H9 (cell line): ENCODE measurements at regions not wholly inside any gene's neighbourhood (a gene's known extent, or its start where the extent isn't known, plus 50 kb on each side); places are given as distances from the start of the nearest gene placed in this dataset.

Experiments used
- DNase-seq: peaks from one replicate; pipeline ENCODE4 v3.0.0-alpha.2; 2017
- H2AFZ ChIP-seq: one replicate; pipeline ENCODE4 v1.6.1; 2013; ENCODE audit warnings: mild to moderate bottlenecking, low read length, control low read depth, moderate library complexity
- H2AK5ac ChIP-seq: 2 replicates; pipeline ENCODE4 v1.6.1; 2013; ENCODE audit warnings: low read length, control low read depth, mixed read lengths; ENCODE audit not compliant: insufficient read length
- H2BK120ac ChIP-seq: one replicate; pipeline ENCODE4 v1.6.1; 2013; ENCODE audit warnings: low read depth, mild to moderate bottlenecking, low read length, control low read depth, inconsistent platforms; ENCODE audit not compliant: poor library complexity, severe bottlenecking
- H2BK12ac ChIP-seq: 2 replicates; pipeline ENCODE4 v1.6.1; 2013; ENCODE audit warnings: low read length, control low read depth, mixed read lengths, low read depth; ENCODE audit not compliant: insufficient read length
- H2BK15ac ChIP-seq: 2 replicates; pipeline ENCODE4 v1.6.1; 2013; ENCODE audit warnings: low read depth, low read length, control low read depth
- H2BK20ac ChIP-seq: one replicate; pipeline ENCODE4 v1.6.1; 2013; ENCODE audit warnings: low read depth, mild to moderate bottlenecking, low read length, control low read depth, inconsistent platforms; ENCODE audit not compliant: poor library complexity, severe bottlenecking
- H2BK5ac ChIP-seq: 2 replicates; pipeline ENCODE4 v1.6.1; 2013; ENCODE audit warnings: low read length, control low read depth, mixed read lengths; ENCODE audit not compliant: insufficient read length
- H3K14ac ChIP-seq: 2 replicates; pipeline ENCODE4 v1.6.1; 2013; ENCODE audit warnings: low read length, control low read depth; ENCODE audit not compliant: insufficient read depth
- H3K18ac ChIP-seq: 2 replicates; pipeline ENCODE4 v1.6.1; 2013; ENCODE audit warnings: low read depth, mild to moderate bottlenecking, mixed read lengths, low read length, control low read depth; ENCODE audit not compliant: insufficient read length
- H3K23ac ChIP-seq: 2 replicates; pipeline ENCODE4 v1.6.1; 2013; ENCODE audit warnings: low read length, control low read depth, mixed read lengths, low read depth; ENCODE audit not compliant: insufficient read length
- H3K23me2 ChIP-seq: 2 replicates; pipeline ENCODE4 v1.6.1; 2013; ENCODE audit warnings: low read depth, mild to moderate bottlenecking, mixed read lengths, low read length, control low read depth; ENCODE audit not compliant: insufficient read length, poor library complexity, severe bottlenecking
- H3K27ac ChIP-seq: 2 replicates; pipeline ENCODE4 v1.5.1; 2013; ENCODE audit warnings: low read length, control low read depth, mixed read lengths, low read depth; ENCODE audit not compliant: insufficient read length
- H3K27me3 ChIP-seq: 2 replicates; pipeline ENCODE4 v1.6.1; 2013; ENCODE audit warnings: low read length, control low read depth, inconsistent platforms; ENCODE audit not compliant: insufficient read depth
- H3K4ac ChIP-seq: 2 replicates; pipeline ENCODE4 v1.6.1; 2013; ENCODE audit warnings: low read depth, mild to moderate bottlenecking, control low read depth, inconsistent platforms, low read length, moderate library complexity
- H3K4me1 ChIP-seq: 2 replicates; pipeline ENCODE4 v1.6.1; 2013; ENCODE audit warnings: low read length, control low read depth, inconsistent platforms; ENCODE audit not compliant: insufficient read depth
- H3K4me2 ChIP-seq: 2 replicates; pipeline ENCODE4 v1.6.1; 2013; ENCODE audit warnings: low read length, control low read depth, mixed read lengths; ENCODE audit not compliant: insufficient read length, insufficient read depth
- H3K56ac ChIP-seq: 2 replicates; pipeline ENCODE4 v1.6.1; 2013; ENCODE audit warnings: low read depth, mild to moderate bottlenecking, mixed read lengths, low read length, control low read depth; ENCODE audit not compliant: insufficient read length
- H3K79me1 ChIP-seq: 2 replicates; pipeline ENCODE4 v1.6.1; 2013; ENCODE audit warnings: low read depth, mild to moderate bottlenecking, moderate library complexity, low read length, control low read depth, inconsistent platforms; ENCODE audit not compliant: insufficient read depth, poor library complexity, severe bottlenecking
- H3K79me2 ChIP-seq: 2 replicates; pipeline ENCODE4 v1.6.1; 2013; ENCODE audit warnings: low read length, control low read depth, inconsistent platforms; ENCODE audit not compliant: insufficient read depth
- H3K9ac ChIP-seq: 2 replicates; pipeline ENCODE4 v1.6.1; 2013; ENCODE audit warnings: low read length, control low read depth, mixed read lengths; ENCODE audit not compliant: insufficient read length; ENCODE audit errors: extremely low read depth
- H3K9me3 ChIP-seq: one replicate; pipeline ENCODE4 v1.6.1; 2013; ENCODE audit warnings: low read depth, low read length, inconsistent platforms; ENCODE audit not compliant: control insufficient read depth
- H3T11ph ChIP-seq: one replicate; pipeline ENCODE4 v1.6.1; 2013; ENCODE audit warnings: mild to moderate bottlenecking, low read length, control low read depth, inconsistent platforms
- H4K20me1 ChIP-seq: one replicate; pipeline ENCODE4 v1.6.1; 2013; ENCODE audit not compliant: control insufficient read depth, insufficient read length, insufficient read depth
- H4K5ac ChIP-seq: 2 replicates; pipeline ENCODE4 v1.6.1; 2013; ENCODE audit warnings: low read depth, mild to moderate bottlenecking, mixed read lengths, low read length, control low read depth; ENCODE audit not compliant: insufficient read length
- H4K8ac ChIP-seq: replicated peaks from 2 replicates; pipeline ENCODE4 v1.6.1; 2013; ENCODE audit warnings: low read length, control low read depth, mixed read lengths, low read depth; ENCODE audit not compliant: insufficient read length
- H4K91ac ChIP-seq: 2 replicates; pipeline ENCODE4 v1.6.1; 2013; ENCODE audit warnings: low read depth, mild to moderate bottlenecking, moderate library complexity, mixed read lengths, low read length, control low read depth; ENCODE audit not compliant: insufficient read length
- H3K27ac Mint-ChIP-seq, 3 experiments: 2 replicates in 2 of 3; 3 replicates in 1 of 3; pipeline ENCODE4 v1.8.0; 2020 to 2021; ENCODE audit warnings: mixed read lengths in 3 of 3, mild to moderate bottlenecking in 1 of 3, moderate library complexity in 1 of 3
- H3K27me3 Mint-ChIP-seq: 2 replicates; pipeline ENCODE4 v1.8.0; 2021; ENCODE audit warnings: low read depth, mild to moderate bottlenecking, moderate library complexity, mixed read lengths
- H3K36me3 Mint-ChIP-seq, 3 experiments: 2 replicates in 2 of 3; 3 replicates in 1 of 3; pipeline ENCODE4 v1.8.0; 2020 to 2021; ENCODE audit warnings: low read depth in 3 of 3, mixed read lengths in 3 of 3; ENCODE audit not compliant: insufficient read depth in 1 of 3
- H3K4me1 Mint-ChIP-seq, 2 experiments: 2 replicates each; pipeline ENCODE4 v1.8.0; 2020; ENCODE audit warnings: mixed read lengths in 2 of 2
- H3K4me3 Mint-ChIP-seq, 2 experiments: 2 replicates in 1 of 2; 3 replicates in 1 of 2; pipeline ENCODE4 v1.8.0; 2020 to 2021; ENCODE audit warnings: mild to moderate bottlenecking in 2 of 2, mixed read lengths in 2 of 2, moderate library complexity in 1 of 2
- H3K9me3 Mint-ChIP-seq, 2 experiments: 2 replicates in 1 of 2; 3 replicates in 1 of 2; pipeline ENCODE4 v1.8.0; 2020; ENCODE audit warnings: mild to moderate bottlenecking in 2 of 2, mixed read lengths in 2 of 2, moderate library complexity in 1 of 2
- WGBS: extraction: QIAGEN DNeasy Blood & Tissue Kit; methylation state at CpG from one replicate; pipeline ENCODE4 v1.1.7; 2013; ENCODE audit warnings: missing lambda C conversion rate, low lambda C conversion rate, mixed read lengths; ENCODE audit not compliant: insufficient read length; ENCODE audit errors: extremely low coverage; 5-methylcytosine and 5-hydroxymethylcytosine counted together
- TF ChIP-seq, protein P1 (sequence below): fragments of 200-600 bp; sonication (generic); conservative IDR thresholded peaks from 3 replicates; pipeline ENCODE4 v1.8.0; 2021; ENCODE audit warnings: antibody characterized with exemption, mild to moderate bottlenecking

GRCh38 chr6:76671751-76672150 lies 599.3 kb upstream of the IMPG1 start:
- no peak overlapping the region for H2AFZ ChIP-seq
- H3K79me1 ChIP-seq: no peaks in the 10 kb centered on the region
- H3K14ac ChIP-seq: no peak overlapping the region
- no peak overlapping the region for H2BK15ac ChIP-seq
- no peaks in the 10 kb centered on the region for H4K20me1 ChIP-seq
- Mint-ChIP-seq H3K4me3 (no peak overlapping the region), H3K27me3 (no peaks in the 10 kb centered on the region), H3K27ac (no peak overlapping the region), H3K9me3 (no peaks in the 10 kb centered on the region), H3K36me3 (no peaks in the 10 kb centered on the region; a peak in 2 of 7 replicates), H3K4me1 (0 out of 4 replicates have a peak, but pooled peaks cover 0 to 2% of the 10 kb centered on the region in 2 experiments)
- H3K27me3 ChIP-seq: no peaks in the 10 kb centered on the region
- H3K18ac ChIP-seq: no peak overlapping the region
- H3K4ac ChIP-seq: no peak overlapping the region
- DNase-seq: no peak
- no peak overlapping the region for H4K91ac ChIP-seq
- no peak overlapping the region for H3K9ac ChIP-seq
- H2BK120ac ChIP-seq: no peak overlapping the region
- H2BK12ac ChIP-seq: no peak overlapping the region
- no peak overlapping the region for H2BK20ac ChIP-seq
- no peak overlapping the region for H2AK5ac ChIP-seq
- H4K8ac ChIP-seq: no peak overlapping the region
- H3T11ph ChIP-seq: no peak overlapping the region
- no CpG with 5 or more reads among the region's 4 CpGs for WGBS
- no peaks in the 10 kb centered on the region for H3K4me1 ChIP-seq
- no peak overlapping the region for H2BK5ac ChIP-seq
- H3K4me2 ChIP-seq: no peak overlapping the region
- H3K79me2 ChIP-seq: no peaks in the 10 kb centered on the region
- no peaks in the 10 kb centered on the region for H3K23me2 ChIP-seq
- H4K5ac ChIP-seq: no peak overlapping the region
- H3K23ac ChIP-seq: no peak overlapping the region
- H3K27ac ChIP-seq: no peak overlapping the region
- TF ChIP-seq, protein P1, sequence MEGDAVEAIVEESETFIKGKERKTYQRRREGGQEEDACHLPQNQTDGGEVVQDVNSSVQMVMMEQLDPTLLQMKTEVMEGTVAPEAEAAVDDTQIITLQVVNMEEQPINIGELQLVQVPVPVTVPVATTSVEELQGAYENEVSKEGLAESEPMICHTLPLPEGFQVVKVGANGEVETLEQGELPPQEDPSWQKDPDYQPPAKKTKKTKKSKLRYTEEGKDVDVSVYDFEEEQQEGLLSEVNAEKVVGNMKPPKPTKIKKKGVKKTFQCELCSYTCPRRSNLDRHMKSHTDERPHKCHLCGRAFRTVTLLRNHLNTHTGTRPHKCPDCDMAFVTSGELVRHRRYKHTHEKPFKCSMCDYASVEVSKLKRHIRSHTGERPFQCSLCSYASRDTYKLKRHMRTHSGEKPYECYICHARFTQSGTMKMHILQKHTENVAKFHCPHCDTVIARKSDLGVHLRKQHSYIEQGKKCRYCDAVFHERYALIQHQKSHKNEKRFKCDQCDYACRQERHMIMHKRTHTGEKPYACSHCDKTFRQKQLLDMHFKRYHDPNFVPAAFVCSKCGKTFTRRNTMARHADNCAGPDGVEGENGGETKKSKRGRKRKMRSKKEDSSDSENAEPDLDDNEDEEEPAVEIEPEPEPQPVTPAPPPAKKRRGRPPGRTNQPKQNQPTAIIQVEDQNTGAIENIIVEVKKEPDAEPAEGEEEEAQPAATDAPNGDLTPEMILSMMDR: no peak
- H3K56ac ChIP-seq: no peak overlapping the region
- no peaks in the 10 kb centered on the region for H3K9me3 ChIP-seq
